Left ventricle myocardium inferior (tissue), 1 donor: ENCODE measurements at regions not wholly inside any gene's neighbourhood (a gene's known extent, or its start where the extent isn't known, plus 50 kb on each side); places are given as distances from the start of the nearest gene placed in this dataset.

Source experiments
- DNase-seq: peaks from one replicate; pipeline ENCODE4 v3.0.0-alpha.2; 2020
- H3K27ac ChIP-seq: fragments of 200-600 bp; replicated peaks from 2 replicates; pipeline ENCODE4 v1.8.0; 2021
- H3K27me3 ChIP-seq: fragments of 200-600 bp; 2 replicates; pipeline ENCODE4 v1.8.0; 2021; ENCODE audit warnings: low read depth
- H3K36me3 ChIP-seq: fragments of 200-600 bp; 2 replicates; pipeline ENCODE4 v1.8.0; 2021
- H3K4me1 ChIP-seq: fragments of 200-600 bp; 2 replicates; pipeline ENCODE4 v1.8.0; 2021
- H3K4me3 ChIP-seq: fragments of 200-600 bp; 2 replicates; pipeline ENCODE4 v1.8.0; 2021; ENCODE audit warnings: mild to moderate bottlenecking, moderate library complexity
- H3K9me3 ChIP-seq: fragments of 200-600 bp; replicated peaks from 2 replicates; pipeline ENCODE4 v1.8.0; 2021
- CTCF ChIP-seq: fragments of 200-600 bp; IDR thresholded peaks from 2 replicates; pipeline ENCODE4 v1.8.0; 2021; ENCODE audit warnings: antibody characterized with exemption, mild to moderate bottlenecking, borderline replicate concordance
- intact Hi-C: fragments of 100-400 bp; cut with micrococcal nuclease; formaldehyde crosslinking; loops from one replicate; pipeline ENCODE4 v1.11.0; 2022
- donor health status: DM: no; HTN: yes; CAD: no; lungs with severe emphysema.

GRCh38 chr1:59154401-59154800, 142.5 kb upstream of the FGGY start:
- intact Hi-C loops, result no loop called here
- Histone ChIP-seq H3K4me1 (peaks cover 48% of the 10 kb centered on the region), H3K27me3 (no peaks in the 10 kb centered on the region), H3K27ac (no peak overlapping the region), H3K4me3 (no peak overlapping the region), H3K36me3 (no peaks in the 10 kb centered on the region), H3K9me3 (peaks cover 14% of the 10 kb centered on the region)
- no peak for DNase-seq
- TF ChIP-seq CTCF, result no peak

- DNase-seq, result no peak
- no peak for TF ChIP-seq CTCF
- H3K9me3 ChIP-seq, result peaks cover 14% of the 10 kb centered on the region
- H3K4me3 ChIP-seq, result no peak overlapping the region
- intact Hi-C loops, result no loop called here
- H3K36me3 ChIP-seq, result no peaks in the 10 kb centered on the region
- H3K27me3 ChIP-seq, result no peaks in the 10 kb centered on the region
- H3K27ac ChIP-seq, result peak overlapping the region; percentile 1
- H3K4me1 ChIP-seq, result peaks cover 41% of the 10 kb centered on the region
These were observed 141.5 kb upstream of the FGGY start for GRCh38 chr1:59155351-59155750.

GRCh38 chr1:59156051-59156450, 140.8 kb upstream of the FGGY start:
- peaks cover 34% of the 10 kb centered on the region for H3K4me1 ChIP-seq
- no peaks in the 10 kb centered on the region for H3K27me3 ChIP-seq
- H3K9me3 ChIP-seq, result peaks cover 14% of the 10 kb centered on the region
- no peak for DNase-seq
- no peak overlapping the region for H3K4me3 ChIP-seq
- H3K27ac ChIP-seq, result no peak overlapping the region
- no peak for TF ChIP-seq CTCF
- intact Hi-C loops, result no loop called here
- no peaks in the 10 kb centered on the region for H3K36me3 ChIP-seq

GRCh38 chr1:59156526-59157199, 140.2 kb upstream of the FGGY start:
- Histone ChIP-seq H3K27me3 (no peaks in the 10 kb centered on the region), H3K36me3 (no peaks in the 10 kb centered on the region), H3K4me3 (peak overlapping the region; percentile 20), H3K4me1 (peaks cover 28% of the 10 kb centered on the region), H3K27ac (no peak overlapping the region), H3K9me3 (peaks cover 14% of the 10 kb centered on the region)
- intact Hi-C loops, result no loop called here
- TF ChIP-seq CTCF, result no peak
- DNase-seq, result no peak

- no peak for DNase-seq
- Histone ChIP-seq H3K4me1 (peaks cover 16% of the 10 kb centered on the region), H3K4me3 (no peak overlapping the region), H3K27me3 (no peaks in the 10 kb centered on the region), H3K9me3 (peaks cover 14% of the 10 kb centered on the region), H3K36me3 (no peaks in the 10 kb centered on the region), H3K27ac (no peak overlapping the region)
- intact Hi-C loops, result no loop called here
- no peak for TF ChIP-seq CTCF
These were observed 138.6 kb upstream of the FGGY start for GRCh38 chr1:59158321-59158720.
